ENCODE measurements at regions not wholly inside any gene's neighbourhood (a gene's known extent, or its start where the extent isn't known, plus 50 kb on each side); places are given as distances from the start of the nearest gene placed in this dataset.

- FAIRE-seq (peak; percentile 27), DNase-seq (ENCODE audit: low read depth, low spot score) (peak; percentile 13), ATAC-seq (peak; percentile 97)
- H4K20me1 ChIP-seq (ENCODE audit: control insufficient read depth, insufficient read depth): no peaks in the 10 kb centered on the region
- H3K27ac ChIP-seq (ENCODE audit: control insufficient read depth, insufficient read depth): no peak overlapping the region
- CTCF ChIA-PET: interaction anchor here (0.6 to 3.7 kb wide), 61 partner anchors 8 to 462 kb away, joined by 3 to 98 read pairs (median 4); no protein-coding TSS in a partner anchor
- H3K79me2 ChIP-seq (ENCODE audit: control insufficient read depth, insufficient read depth, low read length): no peaks in the 10 kb centered on the region
- no peaks in the 10 kb centered on the region for H3K36me3 ChIP-seq (ENCODE audit: control insufficient read depth in 2 of 2, insufficient read depth in 2 of 2, low read length in 1 of 2)
- peak overlapping the region; percentile 7; the same call in 1 of the 2 replicates for H3K9ac ChIP-seq (ENCODE audit: control insufficient read depth, insufficient read depth, low read length)
- peaks cover 0 to 2% of the 10 kb centered on the region in 2 experiments; a peak in 1 of 4 replicates for H3K27me3 ChIP-seq (replicated peaks in 1 of 2; ENCODE audit: control insufficient read depth in 2 of 2, insufficient read depth in 2 of 2, low read length in 1 of 2)
- H2AFZ ChIP-seq (ENCODE audit: control insufficient read depth, low read depth, low read length): peak overlapping the region; percentile 11
- SMC1A ChIA-PET (ENCODE audit: uncharacterized antibody, unreplicated experiment): interaction anchor here (0.7 to 5.1 kb wide), 19 partner anchors 8 to 274 kb away, joined by 3 to 51 read pairs (median 6); no protein-coding TSS in a partner anchor
- intact Hi-C loops (cut with micrococcal nuclease; ENCODE audit: unreplicated experiment) (loop anchor here (1.0 to 10.0 kb wide), 4 partner anchors 13 to 462 kb away; no protein-coding TSS in a partner anchor), in situ Hi-C loops (cut with MboI) (no loop called here)
- no peaks in the 10 kb centered on the region for H3K9me3 ChIP-seq (replicated peaks; ENCODE audit: control insufficient read depth, insufficient read depth, low read length)
- under 1% methylated on average over 35 of the region's 35 CpGs for WGBS (ENCODE audit: insufficient coverage, insufficient replicate concordance, low lambda C conversion rate, missing lambda C conversion rate)
- peak overlapping the region; percentile 69; the same call in 1 of the 2 replicates for H3K4me3 ChIP-seq
- BruUV-seq (replicated peaks): TSS peak; percentile 95
- H3K4me1 ChIP-seq (ENCODE audit: control insufficient read depth, insufficient read depth, low read length): no peaks in the 10 kb centered on the region
- RAD21 ChIA-PET (ENCODE audit: unreplicated experiment): interaction anchor here (0.6 to 3.2 kb wide), 27 partner anchors 9 to 462 kb away, joined by 3 to 51 read pairs (median 5); partner anchors contain the start of gene NSFL1C
- peak overlapping the region; percentile 30 for H3K4me2 ChIP-seq (ENCODE audit: control insufficient read depth, insufficient read depth)
- POLR2A ChIA-PET: interaction anchor here (0.5 to 1.0 kb wide), 5 partner anchors 111 to 309 kb away, joined by 3 to 5 read pairs (median 3); no protein-coding TSS in a partner anchor
- TF ChIP-seq SMC3 (IDR thresholded peaks at IDR 0.05; ENCODE audit: borderline replicate concordance, low read length) (peak; percentile 56), RB1 (IDR thresholded peaks at IDR 0.05; ENCODE audit: borderline replicate concordance) (peak; percentile 56; the same call in 1 of the 2 replicates), SREBF1 (IDR thresholded peaks at IDR 0.05; ENCODE audit: low read length) (no peak), MEF2B (IDR thresholded peaks at IDR 0.05; ENCODE audit: partially characterized antibody, poor library complexity, severe bottlenecking) (peak; percentile 21), GABPA (IDR thresholded peaks at IDR 0.05; ENCODE audit: low read depth) (peak; percentile 75), ELK1 (IDR thresholded peaks at IDR 0.05; ENCODE audit: low read depth, low read length) (peak; percentile 35; the same call in 1 of the 2 replicates), EED (IDR thresholded peaks at IDR 0.05; ENCODE audit: low read depth) (peak; percentile 52; the same call in 1 of the 2 replicates), SPI1 (IDR thresholded peaks at IDR 0.05; ENCODE audit: borderline replicate concordance, insufficient read depth, low read depth, low read length) (no peak), IRF3 (IDR thresholded peaks at IDR 0.05) (no peak), NFXL1 (IDR thresholded peaks at IDR 0.05; ENCODE audit: borderline replicate concordance) (no peak), SMARCA5 (IDR thresholded peaks at IDR 0.05) (peak; percentile 59; the same call in 1 of the 2 replicates), RELB (IDR thresholded peaks at IDR 0.05; ENCODE audit: low read depth) (peak; percentile 48; the same call in 1 of the 2 replicates), POLR2A (IDR thresholded peaks at IDR 0.05; ENCODE audit: low read depth, low read length) (no peak), FOXM1 (IDR thresholded peaks at IDR 0.05; ENCODE audit: low read depth, low read length) (no peak), CREB1 (IDR thresholded peaks at IDR 0.05; ENCODE audit: low read depth) (no peak), BACH1 (IDR thresholded peaks at IDR 0.05; ENCODE audit: borderline replicate concordance) (no peak), ESRRA (IDR thresholded peaks at IDR 0.05; ENCODE audit: low read length) (0 out of 2 replicates have a peak, but pooled peaks have one; percentile 22), NR2C2 (IDR thresholded peaks at IDR 0.05; ENCODE audit: borderline replicate concordance, control insufficient read depth, insufficient read length, low read depth) (no peak), HSF1 (IDR thresholded peaks at IDR 0.05; ENCODE audit: low read depth, low read length) (no peak)
Observed at GRCh38 chr20:1776681-1777475, 118.3 kb upstream of the SIRPA start.

Data from GM12878 (cell line).